HAP-1 (cell line): ENCODE measurements at regions not wholly inside any gene's neighbourhood (a gene's known extent, or its start where the extent isn't known, plus 50 kb on each side); places are given as distances from the start of the nearest gene placed in this dataset.

Source experiments
- DNase-seq, 2 experiments: peaks; one replicate each; pipeline ENCODE4 v3.0.0-alpha.2; 2016 to 2020; ENCODE audit warnings: low spot score in 2 of 2
- H3K27me3 ChIP-seq: fragments of 250-450 bp; sonication (Bioruptor Pico); 2 replicates; pipeline ENCODE4 v1.5.1; 2020; ENCODE audit warnings: low read depth, mild to moderate bottlenecking, moderate library complexity
- H3K36me3 ChIP-seq: fragments of 250-450 bp; sonication (Bioruptor Pico); replicated peaks from 2 replicates; pipeline ENCODE4 v1.5.1; 2020; ENCODE audit warnings: mild to moderate bottlenecking
- H3K4me1 ChIP-seq: fragments of 250-450 bp; sonication (Bioruptor Pico); 2 replicates; pipeline ENCODE4 v1.5.1; 2020; ENCODE audit warnings: mild to moderate bottlenecking
- H3K4me3 ChIP-seq: fragments of 250-450 bp; sonication (Bioruptor Pico); 2 replicates; pipeline ENCODE4 v1.5.1; 2020; ENCODE audit warnings: mild to moderate bottlenecking, moderate library complexity
- H3K9me3 ChIP-seq: fragments of 250-450 bp; sonication (Bioruptor Pico); 2 replicates; pipeline ENCODE4 v1.5.1; 2020; ENCODE audit warnings: mild to moderate bottlenecking, moderate library complexity
- in situ Hi-C: fragments of 300-500 bp; cut with MboI; formaldehyde crosslinking; loops from 3 replicates; pipeline ENCODE4 v1.14.3; 2020; ENCODE audit warnings: low sequenced_read_pairs, inconsistent platforms, mixed read lengths

DNA sequence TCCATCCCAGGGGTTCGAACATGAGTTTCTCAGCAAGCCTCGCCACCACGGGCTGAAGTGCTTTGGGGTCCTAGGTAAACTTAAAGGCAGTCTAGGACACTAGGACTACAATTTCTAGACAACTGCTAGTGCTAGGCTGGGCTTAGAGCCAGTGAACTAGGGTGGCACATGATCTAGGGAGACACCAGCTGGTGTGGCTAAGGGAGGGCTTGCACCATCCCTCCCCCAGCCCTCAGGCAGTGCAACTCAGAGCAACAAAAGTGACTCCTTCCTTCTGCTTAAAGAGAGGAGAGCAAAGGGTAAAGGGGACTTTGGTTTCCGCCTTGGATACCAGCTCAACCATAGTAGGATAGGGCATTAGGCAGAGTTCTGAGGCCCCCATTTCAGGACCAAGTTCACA is 162.5 kb upstream of the AFF2 start:
- in situ Hi-C loops = no loop called here
- no peak for DNase-seq

DNA sequence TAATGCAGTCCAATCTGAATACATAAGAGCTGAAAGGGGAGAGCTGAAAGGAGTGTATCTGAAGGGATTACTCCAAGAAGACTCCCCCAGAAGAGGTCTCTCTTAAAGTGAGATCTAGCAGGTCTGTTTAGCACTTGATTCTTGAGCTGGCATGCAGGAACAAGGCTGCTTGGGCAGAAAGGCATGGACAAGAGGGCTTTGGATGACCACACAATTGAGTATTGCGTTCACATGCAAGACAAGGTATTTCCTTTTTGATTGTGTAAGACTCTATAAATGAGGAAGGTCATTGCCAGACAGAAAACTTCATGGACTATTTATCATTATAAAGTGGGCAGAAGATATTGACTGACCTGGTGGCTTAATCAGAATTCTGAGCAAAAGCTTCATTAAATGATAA is 145.5 kb upstream of the AFF2 start:
- H3K27me3 ChIP-seq = no peaks in the 10 kb centered on the region
- DNase-seq = no peak
- H3K9me3 ChIP-seq = no peaks in the 10 kb centered on the region; the same call in 1 of the 2 replicates
- H3K36me3 ChIP-seq = no peaks in the 10 kb centered on the region
- in situ Hi-C loops = no loop called here
- H3K4me3 ChIP-seq = no peak overlapping the region
- H3K4me1 ChIP-seq = peaks cover 8% of the 10 kb centered on the region

More for the DNA sequence above, 162.5 kb upstream of the AFF2 start:
- H3K4me3 ChIP-seq = no peak overlapping the region
- no peaks in the 10 kb centered on the region for H3K27me3 ChIP-seq
- no peaks in the 10 kb centered on the region for H3K9me3 ChIP-seq
- H3K4me1 ChIP-seq = no peaks in the 10 kb centered on the region
- no peaks in the 10 kb centered on the region for H3K36me3 ChIP-seq

- DNase-seq = no peak
- no peaks in the 10 kb centered on the region for H3K36me3 ChIP-seq
- in situ Hi-C loops = no loop called here
Measured at GRCh38 chrX:148361641-148362040, 138.8 kb upstream of the AFF2 start.

DNA sequence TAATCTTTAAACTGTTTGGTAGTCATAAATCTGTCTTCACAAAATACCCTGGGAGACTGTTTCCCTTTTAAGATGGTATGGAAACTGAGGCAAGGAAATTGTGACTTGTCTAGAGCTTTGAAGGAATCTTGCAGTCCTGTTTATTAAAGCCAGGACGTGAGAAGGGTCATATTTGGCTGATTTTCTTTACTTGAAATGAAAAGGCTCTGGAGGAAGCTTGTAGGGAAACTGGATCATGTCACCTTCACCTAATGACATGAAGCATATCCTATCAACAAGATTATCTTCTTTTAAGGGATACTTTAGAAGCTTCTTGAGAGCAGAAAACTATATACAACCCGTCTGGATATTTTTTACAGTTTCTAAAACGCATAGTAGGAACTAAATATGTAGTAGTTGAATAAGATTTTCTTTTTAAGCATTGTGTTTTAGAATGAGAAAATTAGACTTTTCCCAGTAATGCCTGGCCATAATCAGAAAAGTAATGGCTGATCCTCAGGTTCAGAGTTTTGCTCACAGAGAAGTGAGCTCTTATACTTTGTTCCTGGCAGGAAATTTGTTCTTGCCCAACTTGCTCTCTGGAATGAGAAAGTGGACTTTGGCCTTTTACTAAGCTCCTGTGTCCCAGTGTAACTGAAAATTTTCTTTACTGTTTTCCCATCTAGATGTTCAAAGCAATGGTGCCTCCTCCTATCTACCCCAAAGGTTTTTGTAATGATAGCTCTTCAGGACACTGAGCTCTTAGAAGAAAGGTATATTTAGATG is 136.8 kb upstream of the AFF2 start:
- Histone ChIP-seq H3K4me1 (peaks cover 12% of the 10 kb centered on the region), H3K4me3 (no peak overlapping the region), H3K9me3 (no peaks in the 10 kb centered on the region; the same call in 1 of the 2 replicates), H3K36me3 (no peaks in the 10 kb centered on the region), H3K27me3 (no peaks in the 10 kb centered on the region)
- no peak for DNase-seq
- in situ Hi-C loops = no loop called here

More at GRCh38 chrX:148361641-148362040, 138.8 kb upstream of the AFF2 start:
- peaks cover 9% of the 10 kb centered on the region for H3K4me1 ChIP-seq
- no peak overlapping the region for H3K4me3 ChIP-seq
- H3K9me3 ChIP-seq = no peaks in the 10 kb centered on the region; the same call in 1 of the 2 replicates
- no peaks in the 10 kb centered on the region for H3K27me3 ChIP-seq

DNA sequence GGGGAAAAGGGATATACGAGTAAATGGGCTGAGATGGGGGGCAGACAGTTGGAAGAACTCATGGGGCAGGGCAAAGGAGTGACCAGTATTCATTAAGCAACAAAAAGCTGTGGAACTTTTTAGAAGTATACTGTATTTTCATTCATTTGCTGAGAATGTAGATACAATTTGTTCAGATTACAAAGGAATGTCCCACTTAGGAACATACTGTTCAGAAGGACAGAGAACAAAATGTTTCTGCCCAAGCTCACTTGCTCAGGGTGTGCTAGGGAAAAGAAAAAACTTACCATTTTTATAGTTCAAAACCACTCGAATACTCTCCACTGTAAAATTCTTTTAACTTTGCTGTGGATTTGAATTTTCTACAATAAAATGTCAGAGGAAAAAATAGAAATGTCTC is 135.2 kb upstream of the AFF2 start:
- Histone ChIP-seq H3K27me3 (no peaks in the 10 kb centered on the region), H3K4me3 (no peak overlapping the region), H3K9me3 (no peaks in the 10 kb centered on the region; the same call in 1 of the 2 replicates), H3K36me3 (no peaks in the 10 kb centered on the region), H3K4me1 (peaks cover 12% of the 10 kb centered on the region)
- in situ Hi-C loops = no loop called here
- no peak for DNase-seq

DNA sequence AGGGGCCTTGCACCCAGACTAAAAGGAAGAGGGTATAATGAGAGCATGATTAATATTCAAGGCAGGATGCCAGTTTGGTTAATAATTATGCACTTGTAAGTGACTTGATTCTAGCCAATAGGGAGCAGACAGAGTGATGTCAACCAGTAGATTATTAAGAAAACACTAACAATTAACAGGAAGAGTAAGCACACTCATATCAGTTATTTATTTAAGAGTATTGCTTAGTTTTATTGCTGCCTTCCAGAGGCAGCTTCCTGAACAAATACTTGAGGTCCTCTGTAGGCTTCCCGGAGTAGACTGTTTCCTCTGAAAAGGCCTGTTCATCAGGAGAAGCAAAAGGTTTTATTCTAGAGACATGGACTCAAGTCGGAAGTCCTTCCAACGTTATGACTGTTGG is 129.1 kb upstream of the AFF2 start:
- no peaks in the 10 kb centered on the region for H3K36me3 ChIP-seq
- no peak overlapping the region for H3K4me3 ChIP-seq
- peaks cover 6% of the 10 kb centered on the region; the same call in 1 of the 2 replicates for H3K9me3 ChIP-seq
- H3K4me1 ChIP-seq = peaks cover 7% of the 10 kb centered on the region
- no peak for DNase-seq
- no peaks in the 10 kb centered on the region for H3K27me3 ChIP-seq
- in situ Hi-C loops = no loop called here

GRCh38 chrX:148372925-148373324 is 127.5 kb upstream of the AFF2 start:
- Histone ChIP-seq H3K9me3 (peaks cover 6% of the 10 kb centered on the region; the same call in 1 of the 2 replicates), H3K4me1 (peaks cover 2% of the 10 kb centered on the region; the same call in 1 of the 2 replicates), H3K27me3 (no peaks in the 10 kb centered on the region), H3K4me3 (no peak overlapping the region), H3K36me3 (no peaks in the 10 kb centered on the region)
- DNase-seq = no peak
- in situ Hi-C loops = no loop called here

DNA sequence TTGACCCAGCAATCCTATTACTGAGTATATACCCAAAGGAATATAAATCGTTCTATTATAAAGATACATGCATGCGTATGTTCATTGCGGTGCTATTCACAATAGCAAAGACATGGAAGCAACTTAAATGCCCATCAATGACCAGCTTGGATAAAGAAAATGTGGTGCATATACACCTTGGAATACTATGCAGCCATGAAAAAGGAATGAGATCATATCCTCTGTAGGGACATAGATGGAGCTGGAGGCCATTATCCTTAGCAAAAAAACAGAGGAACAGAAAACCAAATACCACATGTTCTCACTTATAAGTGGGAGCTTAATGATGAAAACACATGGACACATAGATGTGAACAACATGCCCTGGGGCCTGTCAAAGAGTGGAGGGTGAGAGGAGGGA is 124.1 kb upstream of the AFF2 start:
- DNase-seq = no peak
- H3K9me3 ChIP-seq = peaks cover 6% of the 10 kb centered on the region; the same call in 1 of the 2 replicates
- H3K27me3 ChIP-seq = no peaks in the 10 kb centered on the region
- no peaks in the 10 kb centered on the region for H3K36me3 ChIP-seq
- in situ Hi-C loops = no loop called here
- peaks cover 2% of the 10 kb centered on the region; the same call in 1 of the 2 replicates for H3K4me1 ChIP-seq
- no peak overlapping the region for H3K4me3 ChIP-seq

DNA sequence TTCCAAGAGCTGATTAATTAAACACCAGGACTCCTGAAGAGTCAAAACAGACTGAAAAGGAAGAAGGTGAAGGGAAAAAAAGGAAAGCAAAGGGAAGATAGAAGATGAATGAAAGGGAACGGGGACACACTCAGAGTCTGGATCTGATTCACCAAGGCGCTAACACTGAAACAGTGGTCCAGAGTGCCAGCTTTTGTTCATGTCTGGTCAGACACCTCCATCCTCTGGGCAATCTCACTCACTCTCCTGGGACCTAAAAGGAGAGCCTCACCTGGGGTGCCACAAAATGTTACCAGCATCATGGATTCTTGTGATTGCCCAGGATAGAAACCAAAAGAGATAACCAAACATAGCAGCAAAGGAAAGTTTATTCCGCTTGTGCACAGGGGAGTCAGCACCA is 120.3 kb upstream of the AFF2 start:
- Histone ChIP-seq H3K27me3 (no peaks in the 10 kb centered on the region), H3K4me1 (peaks cover 2% of the 10 kb centered on the region; the same call in 1 of the 2 replicates), H3K4me3 (no peak overlapping the region), H3K9me3 (peaks cover 4% of the 10 kb centered on the region; the same call in 1 of the 2 replicates), H3K36me3 (no peaks in the 10 kb centered on the region)
- in situ Hi-C loops = no loop called here
- DNase-seq = no peak

DNA sequence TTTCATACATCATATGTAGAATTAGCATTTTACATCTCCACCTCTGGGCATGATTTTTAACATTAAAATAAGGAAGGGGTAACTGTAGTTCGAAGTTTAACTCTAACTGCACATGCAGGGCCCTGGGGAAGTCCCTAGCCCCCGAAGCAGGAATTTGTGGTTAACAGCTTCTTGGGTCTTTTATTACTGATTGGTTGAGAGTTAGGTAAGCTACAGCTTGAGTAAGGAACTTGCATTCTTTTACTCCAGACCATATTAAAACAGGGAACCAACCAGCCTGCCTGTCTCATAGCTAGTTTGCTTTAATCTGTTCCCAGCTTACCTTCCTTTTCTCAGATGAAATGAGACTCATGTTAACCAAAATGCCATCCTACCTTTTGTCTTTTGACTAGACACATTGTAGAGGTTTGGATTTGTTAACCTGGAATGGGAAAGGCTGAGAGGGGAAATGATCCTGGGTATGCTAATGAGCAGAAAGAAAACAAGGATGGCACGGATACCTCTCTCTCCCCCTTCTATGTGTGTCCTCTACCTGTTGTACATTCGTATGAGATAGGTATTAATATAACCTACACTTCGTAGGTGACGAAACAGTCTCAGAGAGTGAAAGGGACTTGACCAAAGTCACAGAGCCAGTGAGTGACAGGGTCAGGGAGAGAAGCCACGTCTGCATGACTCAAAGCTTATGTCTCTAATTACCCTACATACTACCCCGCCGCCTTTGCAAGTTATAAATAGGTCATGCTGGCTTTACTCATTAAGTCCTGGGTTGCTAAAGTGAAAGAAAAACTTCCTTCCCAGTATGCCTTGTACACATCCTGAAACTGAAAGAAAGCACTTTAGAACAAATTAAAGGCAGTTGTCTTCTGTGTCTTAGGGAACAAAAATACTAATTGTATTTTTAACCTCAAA is 119.5 kb upstream of the AFF2 start:
- no peak overlapping the region for H3K4me3 ChIP-seq
- no peak for DNase-seq

DNA sequence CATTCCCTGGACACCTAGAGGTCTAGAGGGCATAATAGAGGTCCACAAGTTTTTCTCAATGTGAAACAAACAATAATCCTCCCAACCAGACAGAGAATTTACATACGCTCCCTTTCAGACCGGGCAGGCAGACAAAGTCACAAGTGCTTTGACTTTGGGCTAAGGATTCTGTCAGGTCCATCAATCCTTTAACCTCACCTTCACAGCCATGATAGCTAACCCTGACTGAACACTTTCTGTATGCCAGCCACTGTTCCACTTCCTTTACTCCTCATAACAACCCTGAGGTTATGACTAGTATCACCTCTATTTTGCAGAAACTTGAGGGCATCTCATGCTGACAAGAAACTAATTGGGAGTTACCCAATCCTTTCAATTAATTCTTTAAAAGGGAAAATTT is 118.8 kb upstream of the AFF2 start:
- Histone ChIP-seq H3K36me3 (no peaks in the 10 kb centered on the region), H3K4me1 (no peaks in the 10 kb centered on the region), H3K9me3 (no peaks in the 10 kb centered on the region), H3K4me3 (no peak overlapping the region), H3K27me3 (no peaks in the 10 kb centered on the region)
- DNase-seq = no peak
- in situ Hi-C loops = no loop called here

More for the DNA sequence above, 119.5 kb upstream of the AFF2 start:
- H3K9me3 ChIP-seq = no peaks in the 10 kb centered on the region; the same call in 1 of the 2 replicates
- H3K36me3 ChIP-seq = no peaks in the 10 kb centered on the region
- H3K27me3 ChIP-seq = no peaks in the 10 kb centered on the region
- peaks cover 1% of the 10 kb centered on the region; the same call in 1 of the 2 replicates for H3K4me1 ChIP-seq
- in situ Hi-C loops = no loop called here

DNA sequence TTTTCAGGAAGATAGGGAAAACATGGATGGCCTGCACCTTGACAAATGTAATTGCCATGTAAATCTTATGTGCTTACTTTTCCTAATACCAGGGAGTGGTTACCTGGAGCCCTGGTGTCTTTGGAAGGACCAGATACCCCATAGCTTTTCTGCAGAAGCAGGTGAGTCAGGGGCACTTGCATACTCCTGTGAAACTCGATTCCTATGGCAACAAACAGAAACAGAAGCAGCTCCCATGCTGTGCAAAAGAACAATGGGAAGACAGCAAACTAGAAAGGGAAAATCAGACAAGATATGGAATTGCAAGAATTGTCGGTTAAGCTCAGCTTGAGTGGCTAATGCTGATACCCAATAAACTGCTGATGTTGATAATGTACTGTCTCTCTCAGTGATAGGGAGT is 117.4 kb upstream of the AFF2 start:
- no peaks in the 10 kb centered on the region for H3K27me3 ChIP-seq
- DNase-seq = no peak
- in situ Hi-C loops = no loop called here
- H3K9me3 ChIP-seq = no peaks in the 10 kb centered on the region
- no peaks in the 10 kb centered on the region for H3K4me1 ChIP-seq
- no peaks in the 10 kb centered on the region for H3K36me3 ChIP-seq
- H3K4me3 ChIP-seq = no peak overlapping the region

DNA sequence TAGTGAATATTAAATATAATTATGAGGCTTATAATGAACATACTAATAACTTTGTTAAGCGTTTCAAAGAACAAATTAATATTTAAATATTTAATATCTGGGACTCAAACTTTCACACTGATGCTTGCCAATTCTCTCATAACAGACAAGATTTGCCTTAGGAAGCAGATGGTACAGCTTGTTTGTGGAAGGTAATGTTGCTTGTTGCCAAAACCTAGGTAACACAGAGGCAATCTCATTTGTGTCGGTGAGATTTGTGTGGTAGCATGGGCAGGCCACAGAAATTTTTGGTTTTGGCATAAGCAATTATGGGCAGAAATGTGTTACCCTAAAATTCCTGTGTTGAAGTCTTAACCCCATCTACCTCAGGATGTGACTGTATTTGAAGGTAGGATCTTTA is 114.9 kb upstream of the AFF2 start:
- no peak for DNase-seq
- in situ Hi-C loops = no loop called here
- H3K27me3 ChIP-seq = no peaks in the 10 kb centered on the region
- no peaks in the 10 kb centered on the region for H3K36me3 ChIP-seq
- no peaks in the 10 kb centered on the region for H3K9me3 ChIP-seq
- H3K4me1 ChIP-seq = no peaks in the 10 kb centered on the region
- H3K4me3 ChIP-seq = no peak overlapping the region

DNA sequence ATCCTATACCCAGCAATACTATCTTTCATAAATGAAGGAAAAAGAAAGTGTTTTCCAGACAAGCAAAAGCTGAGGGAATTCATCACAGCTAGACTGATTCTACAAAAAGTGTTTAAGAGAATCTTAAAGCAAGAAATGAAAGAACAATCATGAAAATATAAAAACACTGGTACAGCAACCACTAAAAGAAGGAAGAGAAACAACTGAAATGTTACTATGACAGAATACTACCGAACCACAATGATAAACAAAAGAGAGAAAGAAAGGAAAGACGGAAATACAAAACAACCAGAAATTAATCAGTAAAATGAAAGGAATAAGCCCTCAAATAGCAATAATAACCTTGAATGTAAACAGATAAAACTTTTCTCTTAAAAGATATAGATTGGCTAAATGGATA is 110.8 kb upstream of the AFF2 start:
- H3K27me3 ChIP-seq = no peaks in the 10 kb centered on the region
- no peaks in the 10 kb centered on the region for H3K4me1 ChIP-seq
- H3K9me3 ChIP-seq = no peaks in the 10 kb centered on the region
- no peaks in the 10 kb centered on the region for H3K36me3 ChIP-seq
- no peak for DNase-seq
- H3K4me3 ChIP-seq = no peak overlapping the region
- in situ Hi-C loops = no loop called here
